IPS DF 6.9 (cell line): ENCODE measurements at regions not wholly inside any gene's neighbourhood (a gene's known extent, or its start where the extent isn't known, plus 50 kb on each side); places are given as distances from the start of the nearest gene placed in this dataset.

Experiments used
- DNase-seq: peaks from one replicate; pipeline ENCODE4 v3.0.0-alpha.2; 2013; ENCODE audit warnings: low read depth, low spot score
- H3K27ac ChIP-seq: one replicate; pipeline ENCODE4 v1.5.1; 2013; ENCODE audit warnings: low read length, control low read depth
- H3K27me3 ChIP-seq: 2 replicates; pipeline ENCODE4 v1.6.1; 2013; ENCODE audit warnings: mild to moderate bottlenecking, low read length; ENCODE audit not compliant: control insufficient read depth, insufficient read depth
- H3K36me3 ChIP-seq: 2 replicates; pipeline ENCODE4 v1.6.1; 2013; ENCODE audit warnings: low read length; ENCODE audit not compliant: control insufficient read depth, insufficient read depth
- H3K4me1 ChIP-seq: 2 replicates; pipeline ENCODE4 v1.6.1; 2013; ENCODE audit warnings: low read length; ENCODE audit not compliant: control insufficient read depth, insufficient read depth
- H3K4me3 ChIP-seq: 2 replicates; pipeline ENCODE4 v1.5.1; 2013; ENCODE audit warnings: mild to moderate bottlenecking, low read length
- H3K9me3 ChIP-seq: 2 replicates; pipeline ENCODE4 v1.6.1; 2013; ENCODE audit warnings: low read length, inconsistent platforms; ENCODE audit not compliant: control insufficient read depth, insufficient read depth
- WGBS: extraction: QIAGEN DNeasy Blood & Tissue Kit; methylation state at CpG from one replicate; pipeline ENCODE4 v1.1.7; 2013; ENCODE audit warnings: mixed read lengths, missing lambda C conversion rate; ENCODE audit not compliant: insufficient read length, insufficient coverage; 5-methylcytosine and 5-hydroxymethylcytosine counted together

DNA sequence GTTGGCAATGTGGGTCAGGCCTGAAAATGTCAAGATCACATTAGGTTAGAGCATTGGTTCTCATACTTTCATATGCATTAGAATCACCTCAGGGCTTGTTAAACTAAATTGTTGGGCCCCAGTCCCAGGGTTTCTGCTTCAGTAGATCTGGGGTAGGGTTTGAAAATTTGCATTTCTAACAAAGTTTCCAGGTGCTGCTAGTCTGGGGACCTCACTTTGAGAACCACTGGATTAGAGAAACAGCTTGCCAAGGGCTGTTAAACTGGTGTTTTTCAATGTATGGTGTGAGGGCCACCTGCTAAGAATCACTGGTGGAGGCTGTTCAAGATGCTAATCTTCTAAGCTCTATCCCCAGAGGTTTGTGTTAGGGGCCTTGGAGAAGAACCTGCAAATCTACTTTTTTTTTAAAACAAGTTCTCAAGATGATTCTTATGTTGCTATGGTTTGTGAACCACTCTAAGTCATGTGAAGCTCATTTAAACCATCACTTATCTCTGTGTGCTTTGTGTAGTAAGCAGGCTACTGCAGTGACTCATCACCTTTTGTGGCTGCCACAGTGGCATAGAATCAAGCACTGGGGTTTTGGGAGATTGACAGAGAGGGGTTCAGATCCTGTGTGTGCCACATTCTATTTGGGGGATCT is 152.2 kb downstream of the S1PR1 start:
- DNase-seq, result no peak
- Histone ChIP-seq H3K27me3 (no peaks in the 10 kb centered on the region), H3K4me3 (no peak overlapping the region), H3K27ac (no peak overlapping the region), H3K36me3 (no peaks in the 10 kb centered on the region), H3K4me1 (no peaks in the 10 kb centered on the region), H3K9me3 (no peaks in the 10 kb centered on the region)

DNA sequence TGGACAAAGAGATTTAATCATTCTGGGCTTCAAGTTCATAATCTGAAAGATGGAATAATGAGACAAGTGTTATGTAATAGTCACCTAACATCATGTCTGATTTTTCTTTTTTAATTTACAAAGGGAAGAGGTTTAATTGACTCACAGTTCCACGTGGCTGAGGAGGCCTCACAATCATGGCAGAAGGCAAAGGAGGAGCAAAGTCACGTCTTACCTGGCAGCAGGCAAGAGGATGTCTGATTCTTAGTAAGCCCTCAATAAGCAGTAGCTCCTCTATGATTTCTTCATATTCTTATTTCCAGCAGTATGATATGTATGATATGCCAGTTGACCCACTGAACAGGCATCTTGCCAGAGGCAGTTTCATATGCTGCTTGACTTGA is 152.7 kb downstream of the S1PR1 start:
- H3K4me3 ChIP-seq, result no peak overlapping the region
- no peaks in the 10 kb centered on the region for H3K36me3 ChIP-seq
- H3K27ac ChIP-seq, result no peak overlapping the region
- no peaks in the 10 kb centered on the region for H3K27me3 ChIP-seq
- WGBS, result no CpG with 5 or more reads among the region's 2 CpGs
- no peak for DNase-seq
- H3K4me1 ChIP-seq, result no peaks in the 10 kb centered on the region
- H3K9me3 ChIP-seq, result no peaks in the 10 kb centered on the region

- H3K36me3 ChIP-seq, result no peaks in the 10 kb centered on the region
Observed at GRCh38 chr1:101392552-101392951, 155.7 kb downstream of the S1PR1 start.

DNA sequence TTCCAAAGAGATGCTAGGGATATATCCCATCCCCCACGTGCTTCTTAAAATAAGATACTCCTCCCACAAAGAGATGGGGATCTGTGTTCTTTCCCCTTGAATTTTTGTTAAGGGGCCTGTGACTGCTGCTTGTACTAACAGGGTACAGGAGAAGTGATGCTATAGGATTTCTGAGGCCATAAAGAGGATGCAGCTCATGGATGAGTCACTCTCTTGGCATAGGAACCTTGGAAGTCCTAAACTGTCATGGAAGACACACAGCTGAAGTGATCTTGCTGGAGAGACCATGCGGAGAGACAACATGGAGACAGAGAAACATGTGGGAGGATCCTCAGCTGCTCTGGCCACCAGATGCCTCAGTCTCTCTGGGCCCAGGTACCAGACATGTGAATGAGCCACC is 157.2 kb downstream of the S1PR1 start:
- H3K27me3 ChIP-seq, result no peaks in the 10 kb centered on the region
- no peak overlapping the region for H3K4me3 ChIP-seq
- no CpG with 5 or more reads among the region's 2 CpGs for WGBS
- no peak overlapping the region for H3K27ac ChIP-seq
- no peak for DNase-seq
- no peaks in the 10 kb centered on the region for H3K4me1 ChIP-seq
- H3K9me3 ChIP-seq, result no peaks in the 10 kb centered on the region
- no peaks in the 10 kb centered on the region for H3K36me3 ChIP-seq

More at GRCh38 chr1:101392552-101392951, 155.7 kb downstream of the S1PR1 start:
- Histone ChIP-seq H3K27ac (no peak overlapping the region), H3K9me3 (no peaks in the 10 kb centered on the region), H3K27me3 (no peaks in the 10 kb centered on the region), H3K4me3 (no peak overlapping the region), H3K4me1 (no peaks in the 10 kb centered on the region)
- 100% methylated on average over 2 of the region's 4 CpGs for WGBS
- no peak for DNase-seq

GRCh38 chr1:101399222-101399621 is 162.4 kb downstream of the S1PR1 start:
- no peak for DNase-seq
- Histone ChIP-seq H3K4me1 (no peaks in the 10 kb centered on the region), H3K9me3 (no peaks in the 10 kb centered on the region), H3K36me3 (no peaks in the 10 kb centered on the region), H3K4me3 (no peak overlapping the region), H3K27ac (no peak overlapping the region), H3K27me3 (no peaks in the 10 kb centered on the region)
- WGBS, result no CpG with 5 or more reads among the region's 3 CpGs

GRCh38 chr1:101406271-101406670 is 169.5 kb downstream of the S1PR1 start:
- no peak for DNase-seq
- H3K4me3 ChIP-seq, result no peak overlapping the region
- WGBS, result no CpG with 5 or more reads among the region's 4 CpGs
- H3K27me3 ChIP-seq, result no peaks in the 10 kb centered on the region
- no peaks in the 10 kb centered on the region for H3K36me3 ChIP-seq
- H3K9me3 ChIP-seq, result no peaks in the 10 kb centered on the region
- no peaks in the 10 kb centered on the region for H3K4me1 ChIP-seq
- no peak overlapping the region for H3K27ac ChIP-seq

- DNase-seq, result no peak
- Histone ChIP-seq H3K4me3 (no peak overlapping the region), H3K9me3 (no peaks in the 10 kb centered on the region), H3K27me3 (no peaks in the 10 kb centered on the region), H3K27ac (no peak overlapping the region), H3K36me3 (no peaks in the 10 kb centered on the region), H3K4me1 (no peaks in the 10 kb centered on the region)
- no CpG with 5 or more reads among the region's 1 CpG for WGBS
Observed at GRCh38 chr1:101406681-101407080, 169.9 kb downstream of the S1PR1 start.

DNA sequence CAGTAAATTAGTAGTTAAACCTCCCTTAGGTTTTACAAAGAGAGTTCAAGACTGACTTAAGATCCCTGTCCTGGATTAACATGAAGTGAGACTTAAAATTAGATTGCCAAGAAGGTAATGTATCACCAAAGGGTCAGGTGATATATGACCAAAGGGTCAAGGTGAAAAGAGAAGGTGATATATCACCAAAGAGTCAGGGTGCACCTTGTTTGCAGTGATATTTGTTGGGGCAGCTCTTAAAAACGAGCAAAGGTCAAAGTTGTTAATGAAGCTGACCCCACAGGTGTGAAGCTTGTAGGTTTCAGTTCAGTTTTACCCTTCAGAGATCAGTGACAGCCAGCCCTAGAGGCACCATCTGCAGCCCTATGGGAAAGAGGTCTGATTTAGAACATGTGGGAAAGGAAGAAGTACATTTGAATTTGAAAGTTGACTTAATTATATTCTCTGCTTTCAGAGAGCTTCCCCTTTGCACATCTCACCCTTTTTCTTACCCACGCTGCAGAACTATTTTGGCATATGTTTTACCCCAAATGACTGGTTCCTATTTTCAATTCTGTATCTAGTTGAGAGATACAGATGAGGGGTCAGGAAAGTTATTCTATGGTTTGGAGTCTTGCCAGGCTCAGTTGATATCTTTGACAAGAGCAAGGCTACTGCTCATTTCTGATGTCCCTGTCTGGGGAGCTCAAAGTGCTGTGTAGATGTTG is 170.8 kb downstream of the S1PR1 start:
- no CpG with 5 or more reads among the region's 2 CpGs for WGBS
- no peak overlapping the region for H3K27ac ChIP-seq
- no peaks in the 10 kb centered on the region for H3K4me1 ChIP-seq
- no peaks in the 10 kb centered on the region for H3K9me3 ChIP-seq
- H3K36me3 ChIP-seq, result no peaks in the 10 kb centered on the region
- DNase-seq, result no peak
- H3K4me3 ChIP-seq, result no peak overlapping the region
- H3K27me3 ChIP-seq, result no peaks in the 10 kb centered on the region

GRCh38 chr1:101408212-101409042 is 171.6 kb downstream of the S1PR1 start:
- no peak for DNase-seq
- no peaks in the 10 kb centered on the region for H3K27me3 ChIP-seq
- no peaks in the 10 kb centered on the region for H3K36me3 ChIP-seq
- WGBS, result no CpG with 5 or more reads among the region's 1 CpG
- H3K4me3 ChIP-seq, result no peak overlapping the region
- H3K9me3 ChIP-seq, result no peaks in the 10 kb centered on the region
- no peaks in the 10 kb centered on the region for H3K4me1 ChIP-seq
- no peak overlapping the region for H3K27ac ChIP-seq

- no peak overlapping the region for H3K27ac ChIP-seq
- no peak overlapping the region for H3K4me3 ChIP-seq
- H3K36me3 ChIP-seq, result no peaks in the 10 kb centered on the region
- DNase-seq, result no peak
- H3K9me3 ChIP-seq, result no peaks in the 10 kb centered on the region
- H3K27me3 ChIP-seq, result no peaks in the 10 kb centered on the region
- no peaks in the 10 kb centered on the region for H3K4me1 ChIP-seq
Observed at GRCh38 chr1:101409102-101409501, 172.3 kb downstream of the S1PR1 start.
